ENCODE measurements at regions not wholly inside any gene's neighbourhood (a gene's known extent, or its start where the extent isn't known, plus 50 kb on each side); places are given as distances from the start of the nearest gene placed in this dataset.

DNA sequence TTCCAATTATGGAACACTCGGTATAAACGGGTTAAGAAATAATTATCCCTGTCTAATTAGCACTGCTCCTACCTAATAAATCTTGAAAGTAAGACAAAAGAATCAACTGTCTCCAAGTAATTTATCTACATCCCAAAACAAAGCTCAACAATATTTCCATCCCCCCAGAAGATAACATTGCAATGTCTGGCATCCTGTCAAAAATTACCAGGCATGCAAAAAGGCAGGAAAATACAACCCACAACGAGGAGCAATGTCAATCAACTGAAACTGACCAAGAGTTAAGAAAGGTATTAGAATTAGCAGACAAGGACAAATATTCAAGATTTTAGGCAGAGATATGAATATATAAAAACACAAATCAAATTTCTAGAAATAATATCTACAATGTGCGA lies 84.5 kb upstream of the SVIL start:
- TF ChIP-seq MZF1 (tag by site-specific recombination; IDR thresholded peaks at IDR 0.05; ENCODE audit: borderline replicate concordance): no peak
- TF ChIP-seq ZNF138 (tag by site-specific recombination; IDR thresholded peaks at IDR 0.05; ENCODE audit: borderline replicate concordance): no peak
- no peak for TF ChIP-seq YY1 (tag by site-specific recombination; IDR thresholded peaks at IDR 0.05)
- TF ChIP-seq, protein P1, sequence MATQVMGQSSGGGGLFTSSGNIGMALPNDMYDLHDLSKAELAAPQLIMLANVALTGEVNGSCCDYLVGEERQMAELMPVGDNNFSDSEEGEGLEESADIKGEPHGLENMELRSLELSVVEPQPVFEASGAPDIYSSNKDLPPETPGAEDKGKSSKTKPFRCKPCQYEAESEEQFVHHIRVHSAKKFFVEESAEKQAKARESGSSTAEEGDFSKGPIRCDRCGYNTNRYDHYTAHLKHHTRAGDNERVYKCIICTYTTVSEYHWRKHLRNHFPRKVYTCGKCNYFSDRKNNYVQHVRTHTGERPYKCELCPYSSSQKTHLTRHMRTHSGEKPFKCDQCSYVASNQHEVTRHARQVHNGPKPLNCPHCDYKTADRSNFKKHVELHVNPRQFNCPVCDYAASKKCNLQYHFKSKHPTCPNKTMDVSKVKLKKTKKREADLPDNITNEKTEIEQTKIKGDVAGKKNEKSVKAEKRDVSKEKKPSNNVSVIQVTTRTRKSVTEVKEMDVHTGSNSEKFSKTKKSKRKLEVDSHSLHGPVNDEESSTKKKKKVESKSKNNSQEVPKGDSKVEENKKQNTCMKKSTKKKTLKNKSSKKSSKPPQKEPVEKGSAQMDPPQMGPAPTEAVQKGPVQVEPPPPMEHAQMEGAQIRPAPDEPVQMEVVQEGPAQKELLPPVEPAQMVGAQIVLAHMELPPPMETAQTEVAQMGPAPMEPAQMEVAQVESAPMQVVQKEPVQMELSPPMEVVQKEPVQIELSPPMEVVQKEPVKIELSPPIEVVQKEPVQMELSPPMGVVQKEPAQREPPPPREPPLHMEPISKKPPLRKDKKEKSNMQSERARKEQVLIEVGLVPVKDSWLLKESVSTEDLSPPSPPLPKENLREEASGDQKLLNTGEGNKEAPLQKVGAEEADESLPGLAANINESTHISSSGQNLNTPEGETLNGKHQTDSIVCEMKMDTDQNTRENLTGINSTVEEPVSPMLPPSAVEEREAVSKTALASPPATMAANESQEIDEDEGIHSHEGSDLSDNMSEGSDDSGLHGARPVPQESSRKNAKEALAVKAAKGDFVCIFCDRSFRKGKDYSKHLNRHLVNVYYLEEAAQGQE (tag by site-specific recombination; IDR thresholded peaks at IDR 0.05): no peak
- no peak for TF ChIP-seq ZNF76 (tag by site-specific recombination; IDR thresholded peaks at IDR 0.05; ENCODE audit: borderline replicate concordance, low read depth)
